Endodermal cell (in vitro differentiated cells): ENCODE measurements at regions not wholly inside any gene's neighbourhood (a gene's known extent, or its start where the extent isn't known, plus 50 kb on each side); places are given as distances from the start of the nearest gene placed in this dataset.

Experiments used
- DNase-seq: peaks from one replicate; pipeline ENCODE4 v3.0.0-alpha.2; 2017
- H3K27ac ChIP-seq: 2 replicates; pipeline ENCODE4 v1.5.1; 2013; ENCODE audit warnings: mild to moderate bottlenecking, low read depth, low read length, moderate library complexity
- H3K27me3 ChIP-seq: 2 replicates; pipeline ENCODE4 v1.6.1; 2013; ENCODE audit warnings: mild to moderate bottlenecking, low read length, moderate library complexity; ENCODE audit not compliant: insufficient read depth, control insufficient read depth, poor library complexity, severe bottlenecking
- H3K36me3 ChIP-seq: 2 replicates; pipeline ENCODE4 v1.7.0; 2013; ENCODE audit warnings: mild to moderate bottlenecking, low read length, moderate library complexity; ENCODE audit not compliant: control insufficient read depth, insufficient read depth
- H3K4me1 ChIP-seq: one replicate; pipeline ENCODE4 v1.7.0; 2013; ENCODE audit warnings: low read length; ENCODE audit not compliant: control insufficient read depth, insufficient read depth
- H3K4me3 ChIP-seq: 2 replicates; pipeline ENCODE4 v1.5.1; 2013; ENCODE audit warnings: mild to moderate bottlenecking, low read length, moderate library complexity
- H3K9ac ChIP-seq: 2 replicates; pipeline ENCODE4 v1.6.1; 2013; ENCODE audit warnings: mild to moderate bottlenecking, low read length, moderate library complexity; ENCODE audit not compliant: poor library complexity, severe bottlenecking; ENCODE audit errors: extremely low read depth
- H3K9me3 ChIP-seq: 2 replicates; pipeline ENCODE4 v1.6.1; 2013; ENCODE audit warnings: mild to moderate bottlenecking, low read length, moderate library complexity; ENCODE audit not compliant: control insufficient read depth
- H3K27ac Mint-ChIP-seq: 2 replicates; pipeline ENCODE4 v1.8.0; 2020; ENCODE audit warnings: mixed read lengths
- H3K27me3 Mint-ChIP-seq: 2 replicates; pipeline ENCODE4 v1.8.0; 2021; ENCODE audit warnings: mild to moderate bottlenecking, mixed read lengths; ENCODE audit not compliant: insufficient read depth
- H3K36me3 Mint-ChIP-seq: 2 replicates; pipeline ENCODE4 v1.8.0; 2020; ENCODE audit warnings: low read depth, mixed read lengths
- H3K4me1 Mint-ChIP-seq: 2 replicates; pipeline ENCODE4 v1.8.0; 2020; ENCODE audit warnings: mixed read lengths
- H3K4me3 Mint-ChIP-seq: 2 replicates; pipeline ENCODE4 v1.8.0; 2020; ENCODE audit warnings: mild to moderate bottlenecking, moderate library complexity, mixed read lengths
- H3K9me3 Mint-ChIP-seq: 2 replicates; pipeline ENCODE4 v1.8.0; 2020; ENCODE audit warnings: mild to moderate bottlenecking, mixed read lengths
- WGBS, 2 experiments: methylation state at CpG; one replicate each; pipeline versions ENCODE4 v1.1.5 to v1.1.7; 2013; ENCODE audit warnings: missing lambda C conversion rate in 2 of 2, mixed read lengths in 1 of 2; ENCODE audit not compliant: insufficient coverage in 1 of 2, insufficient read length in 1 of 2; 5-methylcytosine and 5-hydroxymethylcytosine counted together
- TF ChIP-seq, protein P1 (sequence below): fragments of 200-600 bp; sonication (generic); conservative IDR thresholded peaks from 2 replicates; pipeline ENCODE4 v1.5.0; 2021; ENCODE audit warnings: antibody characterized with exemption, mild to moderate bottlenecking

DNA sequence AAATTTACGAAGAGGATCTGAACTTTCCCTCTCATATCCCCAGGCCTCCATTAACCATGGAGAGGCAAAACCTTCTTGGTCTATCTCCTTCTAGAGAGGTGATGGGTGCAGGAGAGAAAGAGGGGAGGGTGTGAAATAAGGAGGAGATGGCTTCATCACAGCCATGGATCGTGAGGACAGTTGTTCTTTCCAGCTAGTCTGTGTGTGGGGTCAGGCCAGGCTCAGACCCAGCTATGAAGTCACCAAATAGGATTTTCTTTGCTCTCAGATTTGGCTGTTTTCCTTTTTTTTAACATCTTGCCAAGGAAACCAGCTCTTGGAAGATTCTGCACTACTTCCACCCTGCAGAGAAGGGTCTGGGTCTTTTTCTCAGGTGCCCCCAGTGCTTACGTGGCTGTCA, 64.9 kb upstream of the FAM181A start:
- no peak overlapping the region for H3K9ac ChIP-seq
- Mint-ChIP-seq H3K36me3 (no peaks in the 10 kb centered on the region), H3K27me3 (peaks cover 8% of the 10 kb centered on the region), H3K27ac (no peak overlapping the region), H3K4me1 (peaks cover 24% of the 10 kb centered on the region), H3K4me3 (no peak overlapping the region), H3K9me3 (no peaks in the 10 kb centered on the region)
- no peak overlapping the region for H3K4me3 ChIP-seq
- TF ChIP-seq, protein P1, sequence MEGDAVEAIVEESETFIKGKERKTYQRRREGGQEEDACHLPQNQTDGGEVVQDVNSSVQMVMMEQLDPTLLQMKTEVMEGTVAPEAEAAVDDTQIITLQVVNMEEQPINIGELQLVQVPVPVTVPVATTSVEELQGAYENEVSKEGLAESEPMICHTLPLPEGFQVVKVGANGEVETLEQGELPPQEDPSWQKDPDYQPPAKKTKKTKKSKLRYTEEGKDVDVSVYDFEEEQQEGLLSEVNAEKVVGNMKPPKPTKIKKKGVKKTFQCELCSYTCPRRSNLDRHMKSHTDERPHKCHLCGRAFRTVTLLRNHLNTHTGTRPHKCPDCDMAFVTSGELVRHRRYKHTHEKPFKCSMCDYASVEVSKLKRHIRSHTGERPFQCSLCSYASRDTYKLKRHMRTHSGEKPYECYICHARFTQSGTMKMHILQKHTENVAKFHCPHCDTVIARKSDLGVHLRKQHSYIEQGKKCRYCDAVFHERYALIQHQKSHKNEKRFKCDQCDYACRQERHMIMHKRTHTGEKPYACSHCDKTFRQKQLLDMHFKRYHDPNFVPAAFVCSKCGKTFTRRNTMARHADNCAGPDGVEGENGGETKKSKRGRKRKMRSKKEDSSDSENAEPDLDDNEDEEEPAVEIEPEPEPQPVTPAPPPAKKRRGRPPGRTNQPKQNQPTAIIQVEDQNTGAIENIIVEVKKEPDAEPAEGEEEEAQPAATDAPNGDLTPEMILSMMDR, result no peak
- no peak overlapping the region for H3K27ac ChIP-seq
- no peaks in the 10 kb centered on the region for H3K36me3 ChIP-seq
- WGBS, 2 experiments, result 86 to 94% methylated on average over 2 to 3 of the region's 3 CpGs
- peaks cover 4% of the 10 kb centered on the region for H3K4me1 ChIP-seq
- no peak for DNase-seq
- peaks cover 17% of the 10 kb centered on the region for H3K9me3 ChIP-seq
- peaks cover 1% of the 10 kb centered on the region for H3K27me3 ChIP-seq

DNA sequence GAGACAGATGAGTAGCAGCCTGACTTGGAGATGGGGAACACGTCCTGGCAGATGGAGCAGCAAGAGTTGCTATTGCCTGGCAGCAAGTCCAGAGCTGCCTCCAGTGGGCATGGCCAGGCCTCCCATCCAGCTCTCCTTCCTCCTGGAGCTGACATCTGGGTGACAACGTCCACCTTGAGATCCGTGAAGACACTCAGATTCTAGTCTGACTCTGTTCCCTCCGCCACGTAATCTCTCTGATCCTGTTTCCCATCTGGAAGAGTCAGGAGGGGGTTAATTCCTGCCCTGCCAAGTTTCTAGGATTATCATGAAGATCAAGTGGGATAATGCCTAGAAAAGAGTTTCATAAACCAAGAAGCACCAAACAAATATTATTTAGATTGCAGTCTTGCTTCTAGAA, 65.3 kb upstream of the FAM181A start:
- no peak overlapping the region for H3K27ac ChIP-seq
- no peak overlapping the region for H3K9ac ChIP-seq
- no peak for DNase-seq
- TF ChIP-seq, protein P1, result no peak
- H3K4me1 Mint-ChIP-seq, result peaks cover 27% of the 10 kb centered on the region
- no peaks in the 10 kb centered on the region for H3K27me3 ChIP-seq
- H3K27me3 Mint-ChIP-seq, result peaks cover 8% of the 10 kb centered on the region
- H3K36me3 Mint-ChIP-seq, result no peaks in the 10 kb centered on the region
- 88 to 89% methylated on average over 1 to 5 of the region's 5 CpGs for WGBS, 2 experiments
- H3K4me3 ChIP-seq, result no peak overlapping the region
- no peaks in the 10 kb centered on the region for H3K9me3 Mint-ChIP-seq
- no peaks in the 10 kb centered on the region for H3K36me3 ChIP-seq
- peaks cover 17% of the 10 kb centered on the region for H3K9me3 ChIP-seq
- H3K4me1 ChIP-seq, result peaks cover 4% of the 10 kb centered on the region
- H3K27ac Mint-ChIP-seq, result no peak overlapping the region
- no peak overlapping the region for H3K4me3 Mint-ChIP-seq

DNA sequence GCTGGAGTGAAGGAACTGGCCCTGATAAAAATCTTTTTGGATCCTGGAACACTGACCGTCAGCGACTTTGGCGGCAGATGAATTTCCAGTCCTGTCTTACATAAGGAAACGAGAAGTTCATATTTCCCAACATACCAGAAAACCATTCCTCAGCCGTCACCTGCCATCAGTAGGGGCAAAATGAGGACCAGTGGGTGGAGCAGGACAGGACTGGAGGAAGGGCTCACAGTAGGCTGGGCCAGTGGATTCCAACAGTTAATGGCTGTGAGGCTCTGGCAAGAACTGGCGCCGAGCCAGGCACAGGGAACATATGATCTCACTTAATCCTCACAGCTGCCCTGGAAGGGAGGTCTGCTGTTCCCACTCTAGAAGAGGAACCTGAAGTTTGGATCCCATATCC, 67.2 kb upstream of the FAM181A start:
- TF ChIP-seq, protein P1, result no peak
- no peak overlapping the region for H3K4me3 Mint-ChIP-seq
- peaks cover 17% of the 10 kb centered on the region for H3K9me3 ChIP-seq
- no peaks in the 10 kb centered on the region for H3K36me3 ChIP-seq
- H3K4me3 ChIP-seq, result no peak overlapping the region
- no peak overlapping the region for H3K9ac ChIP-seq
- no peak overlapping the region for H3K27ac Mint-ChIP-seq
- H3K9me3 Mint-ChIP-seq, result no peaks in the 10 kb centered on the region
- H3K4me1 Mint-ChIP-seq, result peaks cover 27% of the 10 kb centered on the region
- peaks cover 4% of the 10 kb centered on the region for H3K4me1 ChIP-seq
- no peaks in the 10 kb centered on the region for H3K27me3 Mint-ChIP-seq
- no peak for DNase-seq
- WGBS, 2 experiments, result 94 to 95% methylated on average over 4 to 7 of the region's 7 CpGs
- no peak overlapping the region for H3K27ac ChIP-seq
- no peaks in the 10 kb centered on the region for H3K27me3 ChIP-seq
- no peaks in the 10 kb centered on the region for H3K36me3 Mint-ChIP-seq
